Endothelial cell (in vitro differentiated cells): ENCODE measurements at regions not wholly inside any gene's neighbourhood (a gene's known extent, or its start where the extent isn't known, plus 50 kb on each side); places are given as distances from the start of the nearest gene placed in this dataset.

Experiments
- DNase-seq: peaks from one replicate; pipeline ENCODE4 v3.0.0; 2021; ENCODE audit warnings: low spot score
- H3K27ac Mint-ChIP-seq: one replicate; pipeline ENCODE4 v1.8.0; 2021; ENCODE audit warnings: mixed read lengths, inconsistent platforms; ENCODE audit not compliant: unreplicated experiment
- H3K27me3 Mint-ChIP-seq: one replicate; pipeline ENCODE4 v1.8.0; 2021; ENCODE audit warnings: mild to moderate bottlenecking, moderate library complexity, mixed read lengths, inconsistent platforms; ENCODE audit not compliant: unreplicated experiment
- H3K36me3 Mint-ChIP-seq: one replicate; pipeline ENCODE4 v1.8.0; 2021; ENCODE audit warnings: mild to moderate bottlenecking, low read depth, mixed read lengths, inconsistent platforms; ENCODE audit not compliant: unreplicated experiment
- H3K4me1 Mint-ChIP-seq: one replicate; pipeline ENCODE4 v1.8.0; 2021; ENCODE audit warnings: mild to moderate bottlenecking, mixed read lengths, inconsistent platforms; ENCODE audit not compliant: unreplicated experiment
- H3K4me3 Mint-ChIP-seq: one replicate; pipeline ENCODE4 v1.8.0; 2021; ENCODE audit warnings: mild to moderate bottlenecking, mixed read lengths, inconsistent platforms; ENCODE audit not compliant: unreplicated experiment
- H3K9me3 Mint-ChIP-seq: one replicate; pipeline ENCODE4 v1.8.0; 2021; ENCODE audit warnings: mixed read lengths, inconsistent platforms; ENCODE audit not compliant: unreplicated experiment
- CTCF ChIP-seq: fragments of 200-600 bp; sonication (generic); IDR thresholded peaks from one replicate; pipeline ENCODE4 v1.5.0; 2021; ENCODE audit warnings: antibody characterized with exemption; ENCODE audit not compliant: unreplicated experiment

- Mint-ChIP-seq H3K4me3 (no peak overlapping the region), H3K27ac (no peak overlapping the region), H3K27me3 (no peaks in the 10 kb centered on the region), H3K4me1 (peaks cover 3% of the 10 kb centered on the region), H3K9me3 (no peaks in the 10 kb centered on the region), H3K36me3 (no peaks in the 10 kb centered on the region)
- TF ChIP-seq CTCF, result no peak
- no peak for DNase-seq
Measured at GRCh38 chr16:61228371-61228770, 807.9 kb downstream of the CDH8 start.

- H3K27ac Mint-ChIP-seq, result no peak overlapping the region
- no peak for DNase-seq
- no peak for TF ChIP-seq CTCF
- H3K4me3 Mint-ChIP-seq, result no peak overlapping the region
- no peaks in the 10 kb centered on the region for H3K36me3 Mint-ChIP-seq
- H3K4me1 Mint-ChIP-seq, result no peaks in the 10 kb centered on the region
- H3K27me3 Mint-ChIP-seq, result no peaks in the 10 kb centered on the region
- no peaks in the 10 kb centered on the region for H3K9me3 Mint-ChIP-seq
Measured at GRCh38 chr16:61215605-61216004, 820.6 kb downstream of the CDH8 start.

DNA sequence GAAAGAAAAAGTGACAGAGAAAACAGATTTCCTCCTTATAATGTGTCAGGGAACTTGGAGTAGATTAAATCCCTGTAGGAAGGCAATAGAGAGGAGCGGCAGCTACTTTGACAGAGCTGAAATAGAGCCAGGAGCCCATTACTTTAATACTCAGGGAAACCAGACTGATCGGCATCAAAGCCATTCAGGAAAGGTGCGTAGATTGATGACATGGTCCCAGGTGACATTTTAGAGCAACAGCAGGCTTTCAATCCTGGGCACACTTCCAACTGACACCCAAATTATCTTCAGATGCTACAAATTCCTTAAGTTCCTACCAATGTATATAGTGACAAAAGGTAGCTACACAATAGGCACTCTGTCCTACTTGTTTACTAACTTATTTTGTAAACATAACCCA lies 821.5 kb downstream of the CDH8 start:
- Mint-ChIP-seq H3K4me1 (no peaks in the 10 kb centered on the region), H3K4me3 (no peak overlapping the region), H3K36me3 (no peaks in the 10 kb centered on the region), H3K27ac (no peak overlapping the region), H3K27me3 (no peaks in the 10 kb centered on the region), H3K9me3 (no peaks in the 10 kb centered on the region)
- DNase-seq, result no peak
- TF ChIP-seq CTCF, result no peak

- Mint-ChIP-seq H3K4me3 (no peak overlapping the region), H3K4me1 (no peaks in the 10 kb centered on the region), H3K27ac (no peak overlapping the region), H3K9me3 (no peaks in the 10 kb centered on the region), H3K36me3 (no peaks in the 10 kb centered on the region), H3K27me3 (peaks cover 1% of the 10 kb centered on the region)
- DNase-seq, result no peak
- TF ChIP-seq CTCF, result no peak
Measured at GRCh38 chr16:61210076-61210475, 826.2 kb downstream of the CDH8 start.

- no peaks in the 10 kb centered on the region for H3K36me3 Mint-ChIP-seq
- no peak for TF ChIP-seq CTCF
- no peak for DNase-seq
- H3K4me1 Mint-ChIP-seq, result no peaks in the 10 kb centered on the region
- no peaks in the 10 kb centered on the region for H3K9me3 Mint-ChIP-seq
- no peak overlapping the region for H3K27ac Mint-ChIP-seq
- H3K4me3 Mint-ChIP-seq, result no peak overlapping the region
- peaks cover 1% of the 10 kb centered on the region for H3K27me3 Mint-ChIP-seq
Measured at GRCh38 chr16:61195006-61195405, 841.2 kb downstream of the CDH8 start.
